SK-N-SH (cell line): ENCODE measurements at regions not wholly inside any gene's neighbourhood (a gene's known extent, or its start where the extent isn't known, plus 50 kb on each side); places are given as distances from the start of the nearest gene placed in this dataset.

ENCODE experiments used
- EZH2phosphoT487 ChIP-seq: fragments of 200-600 bp; sonication (generic); IDR thresholded peaks from 2 replicates; pipeline ENCODE4 v1.6.1; 2017; ENCODE audit warnings: low read depth, mixed run types, mild to moderate bottlenecking, antibody characterized with exemption, moderate library complexity, borderline replicate concordance
- TF ChIP-seq, protein P1 (sequence below): fragments of 200-600 bp; sonication (generic); IDR thresholded peaks from 2 replicates; pipeline ENCODE4 v1.6.1; 2017; ENCODE audit warnings: antibody characterized with exemption, mild to moderate bottlenecking, moderate library complexity

DNA sequence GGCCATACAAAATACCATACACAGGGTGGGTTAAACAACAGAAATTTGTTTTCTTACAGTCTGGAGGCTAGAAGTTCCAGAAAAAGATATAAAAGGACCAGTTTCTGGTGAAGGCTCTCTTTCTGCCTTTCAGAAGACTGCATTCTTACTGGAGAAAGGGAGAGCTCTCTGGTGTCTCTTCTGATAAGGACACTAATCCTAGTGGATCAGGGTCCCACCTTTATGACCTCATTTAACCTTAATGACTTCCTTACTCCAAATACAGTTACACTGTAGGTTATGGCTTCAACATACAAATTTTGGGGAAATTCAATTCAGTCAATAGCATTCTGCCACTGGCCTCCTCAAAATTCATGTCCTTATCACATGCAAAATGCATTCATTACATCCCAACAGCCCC is 351.9 kb upstream of the POU5F2 start:
- TF ChIP-seq EZH2phosphoT487, result no peak
- TF ChIP-seq, protein P1, sequence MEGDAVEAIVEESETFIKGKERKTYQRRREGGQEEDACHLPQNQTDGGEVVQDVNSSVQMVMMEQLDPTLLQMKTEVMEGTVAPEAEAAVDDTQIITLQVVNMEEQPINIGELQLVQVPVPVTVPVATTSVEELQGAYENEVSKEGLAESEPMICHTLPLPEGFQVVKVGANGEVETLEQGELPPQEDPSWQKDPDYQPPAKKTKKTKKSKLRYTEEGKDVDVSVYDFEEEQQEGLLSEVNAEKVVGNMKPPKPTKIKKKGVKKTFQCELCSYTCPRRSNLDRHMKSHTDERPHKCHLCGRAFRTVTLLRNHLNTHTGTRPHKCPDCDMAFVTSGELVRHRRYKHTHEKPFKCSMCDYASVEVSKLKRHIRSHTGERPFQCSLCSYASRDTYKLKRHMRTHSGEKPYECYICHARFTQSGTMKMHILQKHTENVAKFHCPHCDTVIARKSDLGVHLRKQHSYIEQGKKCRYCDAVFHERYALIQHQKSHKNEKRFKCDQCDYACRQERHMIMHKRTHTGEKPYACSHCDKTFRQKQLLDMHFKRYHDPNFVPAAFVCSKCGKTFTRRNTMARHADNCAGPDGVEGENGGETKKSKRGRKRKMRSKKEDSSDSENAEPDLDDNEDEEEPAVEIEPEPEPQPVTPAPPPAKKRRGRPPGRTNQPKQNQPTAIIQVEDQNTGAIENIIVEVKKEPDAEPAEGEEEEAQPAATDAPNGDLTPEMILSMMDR, result no peak
